Mesenchymal stem cell (in vitro differentiated cells and primary cell): ENCODE measurements at regions not wholly inside any gene's neighbourhood (a gene's known extent, or its start where the extent isn't known, plus 50 kb on each side); places are given as distances from the start of the nearest gene placed in this dataset.

Experiments
- DNase-seq: peaks from one replicate; pipeline ENCODE4 v3.0.0-alpha.2; 2013
- H2AFZ ChIP-seq: one replicate; pipeline ENCODE4 v1.6.1; 2013; ENCODE audit warnings: low read depth, mild to moderate bottlenecking, control low read depth, inconsistent platforms, low read length, moderate library complexity
- H2AK5ac ChIP-seq: 2 replicates; pipeline ENCODE4 v1.6.1; 2013; ENCODE audit warnings: low read length, moderate library complexity, mild to moderate bottlenecking, inconsistent platforms; ENCODE audit not compliant: severe bottlenecking
- H2BK120ac ChIP-seq: one replicate; pipeline ENCODE4 v1.6.1; 2013; ENCODE audit warnings: low read depth, mild to moderate bottlenecking, inconsistent platforms, low read length, moderate library complexity
- H2BK12ac ChIP-seq, 2 experiments: one replicate each; pipeline ENCODE4 v1.6.1; 2013; ENCODE audit warnings: inconsistent platforms in 2 of 2, low read length in 2 of 2, mild to moderate bottlenecking in 2 of 2, moderate library complexity in 2 of 2, control low read depth in 1 of 2
- H2BK15ac ChIP-seq: one replicate; pipeline ENCODE4 v1.6.1; 2013; ENCODE audit warnings: mild to moderate bottlenecking, low read depth, inconsistent platforms; ENCODE audit not compliant: poor library complexity, severe bottlenecking
- H2BK5ac ChIP-seq: 2 replicates; pipeline ENCODE4 v1.6.1; 2013; ENCODE audit warnings: low read depth, mild to moderate bottlenecking, low read length, control low read depth, inconsistent platforms; ENCODE audit not compliant: poor library complexity, severe bottlenecking
- H3K14ac ChIP-seq, 2 experiments: one replicate each; pipeline ENCODE4 v1.6.1; 2013; ENCODE audit warnings: inconsistent platforms in 2 of 2, low read length in 2 of 2, control low read depth in 1 of 2, mild to moderate bottlenecking in 1 of 2, moderate library complexity in 1 of 2
- H3K18ac ChIP-seq, 2 experiments: one replicate each; pipeline ENCODE4 v1.6.1; 2013; ENCODE audit warnings: inconsistent platforms in 2 of 2, low read length in 2 of 2, control low read depth in 1 of 2, low read depth in 1 of 2, mild to moderate bottlenecking in 1 of 2
- H3K23ac ChIP-seq, 2 experiments: one replicate each; pipeline ENCODE4 v1.6.1; 2013; ENCODE audit warnings: inconsistent platforms in 2 of 2, low read length in 2 of 2, mild to moderate bottlenecking in 2 of 2, moderate library complexity in 2 of 2, control low read depth in 1 of 2
- H3K27ac ChIP-seq: 2 replicates; pipeline ENCODE4 v1.5.1; 2013; ENCODE audit warnings: mild to moderate bottlenecking, moderate library complexity, low read length, control low read depth, inconsistent platforms; ENCODE audit not compliant: poor library complexity, severe bottlenecking
- H3K27me3 ChIP-seq, 2 experiments: 2 replicates each; pipeline versions ENCODE4 v1.6.1 to v1.7.0; 2013; ENCODE audit warnings: low read length in 2 of 2, mild to moderate bottlenecking in 2 of 2, moderate library complexity in 2 of 2, control low read depth in 1 of 2, inconsistent platforms in 1 of 2; ENCODE audit not compliant: control insufficient read depth in 1 of 2, insufficient read depth in 1 of 2
- H3K36me3 ChIP-seq, 2 experiments: 2 replicates each; pipeline versions ENCODE4 v1.6.1 to v1.7.0; 2013; ENCODE audit warnings: low read length in 2 of 2, control low read depth in 1 of 2, inconsistent platforms in 1 of 2, low read depth in 1 of 2, mild to moderate bottlenecking in 1 of 2; ENCODE audit not compliant: insufficient read depth in 2 of 2, control insufficient read depth in 1 of 2
- H3K4ac ChIP-seq, 2 experiments: one replicate each; pipeline ENCODE4 v1.6.1; 2013; ENCODE audit warnings: inconsistent platforms in 2 of 2, low read length in 2 of 2, mild to moderate bottlenecking in 2 of 2, moderate library complexity in 2 of 2, control low read depth in 1 of 2, low read depth in 1 of 2
- H3K4me1 ChIP-seq: 2 replicates; pipeline ENCODE4 v1.6.1; 2013; ENCODE audit warnings: low read depth, low read length, control low read depth; ENCODE audit not compliant: control insufficient read depth, insufficient read depth
- H3K4me2 ChIP-seq: 2 replicates; pipeline ENCODE4 v1.6.1; 2013; ENCODE audit warnings: low read length, mild to moderate bottlenecking, inconsistent platforms; ENCODE audit not compliant: poor library complexity, severe bottlenecking
- H3K4me3 ChIP-seq, 2 experiments: 2 replicates each; pipeline versions ENCODE4 v1.5.1 to v1.7.0; 2013; ENCODE audit warnings: low read length in 2 of 2, mild to moderate bottlenecking in 2 of 2, control low read depth in 1 of 2, low read depth in 1 of 2; ENCODE audit not compliant: insufficient read depth in 1 of 2
- H3K79me1 ChIP-seq: replicated peaks from 2 replicates; pipeline ENCODE4 v1.6.1; 2013; ENCODE audit warnings: mild to moderate bottlenecking, control low read depth, low read length, inconsistent platforms; ENCODE audit not compliant: poor library complexity, severe bottlenecking
- H3K9ac ChIP-seq: 2 replicates; pipeline ENCODE4 v1.7.0; 2013; ENCODE audit warnings: mild to moderate bottlenecking, low read length, moderate library complexity
- H3K9me3 ChIP-seq: 2 replicates; pipeline ENCODE4 v1.7.0; 2013; ENCODE audit warnings: mild to moderate bottlenecking, low read length; ENCODE audit not compliant: control insufficient read depth
- H4K8ac ChIP-seq: one replicate; pipeline ENCODE4 v1.6.1; 2013; ENCODE audit warnings: inconsistent platforms, mild to moderate bottlenecking, low read length, moderate library complexity
- H4K91ac ChIP-seq: one replicate; pipeline ENCODE4 v1.6.1; 2013; ENCODE audit warnings: mild to moderate bottlenecking, low read length, inconsistent platforms
- WGBS: methylation state at CpG from one replicate; pipeline ENCODE4 v1.1.7; 2013; ENCODE audit warnings: mixed read lengths; 5-methylcytosine and 5-hydroxymethylcytosine counted together

DNA sequence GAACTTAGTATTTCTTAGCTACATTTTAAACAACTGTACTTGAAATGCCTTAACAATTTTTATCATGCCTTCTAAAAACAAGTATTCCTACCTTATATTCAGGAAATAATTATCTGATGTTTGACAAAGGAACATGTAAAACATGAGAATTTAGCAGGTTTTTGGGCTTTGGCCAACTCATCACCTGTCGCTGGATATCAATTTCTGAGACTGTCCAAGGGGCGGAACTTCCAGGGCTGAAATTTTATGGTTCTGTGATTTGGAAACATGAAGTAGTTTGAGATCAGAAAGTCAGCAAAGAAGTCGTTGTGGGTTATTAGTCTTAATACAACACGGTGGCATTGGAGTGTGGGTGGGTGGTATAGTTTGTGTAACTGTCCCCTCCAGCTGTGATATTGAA, 282.2 kb upstream of the LRRN1 start:
- no peaks in the 10 kb centered on the region for H3K36me3 ChIP-seq
- H4K91ac ChIP-seq = no peak overlapping the region
- H2BK12ac ChIP-seq = no peak overlapping the region
- no peak overlapping the region for H3K4ac ChIP-seq
- no peak overlapping the region for H3K23ac ChIP-seq
- no peak overlapping the region for H3K14ac ChIP-seq
- no peak overlapping the region for H3K4me3 ChIP-seq
- no peak overlapping the region for H4K8ac ChIP-seq
- H2AFZ ChIP-seq = no peak overlapping the region
- H2AK5ac ChIP-seq = no peak overlapping the region
- no peak overlapping the region for H2BK15ac ChIP-seq
- no peak overlapping the region for H3K9ac ChIP-seq
- H3K27ac ChIP-seq = no peak overlapping the region
- no peak overlapping the region for H3K4me2 ChIP-seq
- 88% methylated on average over 4 of the region's 4 CpGs for WGBS
- DNase-seq = no peak
- no peaks in the 10 kb centered on the region for H3K4me1 ChIP-seq
- no peak overlapping the region for H3K18ac ChIP-seq
- no peaks in the 10 kb centered on the region for H3K27me3 ChIP-seq
- H3K9me3 ChIP-seq = peaks cover 4% of the 10 kb centered on the region
- H2BK120ac ChIP-seq = no peak overlapping the region
- no peak overlapping the region for H2BK5ac ChIP-seq
- no peaks in the 10 kb centered on the region for H3K79me1 ChIP-seq

DNA sequence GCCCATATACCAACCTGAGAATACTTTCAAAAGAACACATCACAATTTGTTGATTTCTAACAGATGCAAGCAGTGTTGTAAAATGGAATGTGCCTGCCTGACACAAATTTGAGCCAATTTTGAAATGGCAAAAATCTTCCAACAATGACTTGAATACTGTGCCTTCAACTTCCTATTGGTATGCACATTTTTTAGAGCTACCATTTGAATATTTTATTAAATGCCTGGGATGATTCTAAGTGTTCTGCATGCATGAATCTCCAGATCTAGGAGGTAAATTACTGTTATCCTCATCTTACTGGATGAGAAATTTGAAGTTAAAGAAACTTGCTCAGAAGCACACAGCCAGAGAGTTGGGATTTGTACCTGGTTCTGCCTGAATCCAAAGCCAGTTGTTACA, 282.8 kb upstream of the LRRN1 start:
- Histone ChIP-seq H3K9ac (no peak overlapping the region), H2BK15ac (no peak overlapping the region), H4K8ac (no peak overlapping the region), H3K23ac (no peak overlapping the region), H3K79me1 (no peaks in the 10 kb centered on the region), H2AFZ (no peak overlapping the region), H3K4me1 (no peaks in the 10 kb centered on the region), H2BK120ac (no peak overlapping the region), H2BK5ac (no peak overlapping the region), H3K18ac (no peak overlapping the region), H3K36me3 (no peaks in the 10 kb centered on the region), H4K91ac (no peak overlapping the region), H3K4me3 (no peak overlapping the region), H3K9me3 (peaks cover 4% of the 10 kb centered on the region), H3K14ac (no peak overlapping the region), H3K27ac (no peak overlapping the region), H3K4me2 (no peak overlapping the region), H3K4ac (no peak overlapping the region), H3K27me3 (no peaks in the 10 kb centered on the region), H2BK12ac (no peak overlapping the region), H2AK5ac (no peak overlapping the region)
- DNase-seq = no peak

DNA sequence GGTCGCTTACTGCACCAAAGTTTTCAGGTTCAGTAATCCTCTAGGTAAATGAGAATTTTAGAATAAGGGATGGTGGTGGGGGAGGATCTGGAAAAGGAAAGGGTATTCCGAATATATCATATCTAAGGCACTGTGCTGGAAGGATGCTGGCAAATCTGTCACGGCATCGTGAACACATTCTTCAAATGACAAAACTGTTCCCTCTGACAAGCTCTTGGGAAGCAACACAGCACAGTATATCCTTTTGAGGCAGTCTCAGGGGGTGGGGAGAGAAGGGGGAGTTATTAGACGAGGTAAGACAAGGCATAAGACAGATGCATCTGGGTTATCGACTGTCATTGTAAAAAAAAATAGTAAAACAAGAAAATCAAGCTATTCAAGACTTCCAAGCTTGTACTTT, 289.6 kb upstream of the LRRN1 start:
- no peaks in the 10 kb centered on the region for H3K36me3 ChIP-seq
- peaks cover 15% of the 10 kb centered on the region for H3K9me3 ChIP-seq
- H2BK15ac ChIP-seq = no peak overlapping the region
- H3K4me3 ChIP-seq = no peak overlapping the region
- H3K4me1 ChIP-seq = no peaks in the 10 kb centered on the region
- H2BK120ac ChIP-seq = no peak overlapping the region
- H3K4ac ChIP-seq = no peak overlapping the region
- no peak overlapping the region for H4K91ac ChIP-seq
- no peak overlapping the region for H4K8ac ChIP-seq
- no peak overlapping the region for H3K4me2 ChIP-seq
- no peak for DNase-seq
- no peak overlapping the region for H2BK12ac ChIP-seq
- no peak overlapping the region for H2BK5ac ChIP-seq
- no peak overlapping the region for H3K27ac ChIP-seq
- no peak overlapping the region for H3K14ac ChIP-seq
- H3K27me3 ChIP-seq = no peaks in the 10 kb centered on the region
- H3K23ac ChIP-seq = no peak overlapping the region
- no peak overlapping the region for H3K9ac ChIP-seq
- WGBS = 73% methylated on average over 3 of the region's 6 CpGs
- H3K18ac ChIP-seq = no peak overlapping the region
- H3K79me1 ChIP-seq = no peaks in the 10 kb centered on the region
- H2AFZ ChIP-seq = no peak overlapping the region
- no peak overlapping the region for H2AK5ac ChIP-seq

DNA sequence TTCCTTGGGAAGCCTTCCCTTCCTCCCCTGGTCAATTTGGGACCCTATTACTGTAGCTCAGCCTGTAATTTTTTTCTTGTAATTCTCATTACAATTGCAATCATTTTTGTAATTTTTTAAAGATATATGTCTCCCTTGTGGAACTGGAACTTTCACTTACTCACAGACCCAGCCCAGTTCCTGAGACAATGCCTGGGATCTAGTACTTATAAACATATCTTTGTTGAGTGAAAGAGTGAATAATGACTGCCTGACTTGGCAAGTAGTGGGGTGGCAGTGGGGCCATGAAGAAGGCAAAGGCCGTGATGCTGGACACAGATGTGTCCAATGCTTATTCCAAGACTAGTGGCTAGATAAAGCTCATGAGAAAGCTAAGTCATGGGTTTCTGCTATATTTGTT, 294.5 kb upstream of the LRRN1 start:
- 64% methylated on average over 1 of the region's 1 CpG for WGBS
- no peak overlapping the region for H4K8ac ChIP-seq

More for the DNA sequence above, 294.5 kb upstream of the LRRN1 start:
- no peaks in the 10 kb centered on the region for H3K79me1 ChIP-seq
- DNase-seq = no peak
- no peak overlapping the region for H2AK5ac ChIP-seq
- no peak overlapping the region for H3K14ac ChIP-seq
- no peak overlapping the region for H3K4ac ChIP-seq
- no peak overlapping the region for H2BK15ac ChIP-seq
- no peak overlapping the region for H4K91ac ChIP-seq
- no peak overlapping the region for H3K4me3 ChIP-seq
- H2BK5ac ChIP-seq = no peak overlapping the region
- H3K27ac ChIP-seq = no peak overlapping the region
- H3K9ac ChIP-seq = no peak overlapping the region
- no peak overlapping the region for H2AFZ ChIP-seq
- no peak overlapping the region for H3K18ac ChIP-seq
- no peaks in the 10 kb centered on the region for H3K4me1 ChIP-seq
- H3K9me3 ChIP-seq = peaks cover 21% of the 10 kb centered on the region
- no peaks in the 10 kb centered on the region for H3K36me3 ChIP-seq
- no peak overlapping the region for H2BK120ac ChIP-seq
- H3K23ac ChIP-seq = no peak overlapping the region
- no peak overlapping the region for H3K4me2 ChIP-seq
- H3K27me3 ChIP-seq = no peaks in the 10 kb centered on the region
- no peak overlapping the region for H2BK12ac ChIP-seq
